HUES48 (cell line): ENCODE measurements at regions not wholly inside any gene's neighbourhood (a gene's known extent, or its start where the extent isn't known, plus 50 kb on each side); places are given as distances from the start of the nearest gene placed in this dataset.

Experiments used
- H3K27ac ChIP-seq: one replicate; pipeline ENCODE4 v1.7.0; 2013; ENCODE audit warnings: low read depth, low read length, inconsistent platforms
- H3K27me3 ChIP-seq: 2 replicates; pipeline ENCODE4 v1.6.1; 2013; ENCODE audit warnings: mild to moderate bottlenecking, low read length; ENCODE audit not compliant: control insufficient read depth, insufficient read depth
- H3K36me3 ChIP-seq: 2 replicates; pipeline ENCODE4 v1.6.1; 2013; ENCODE audit warnings: low read length; ENCODE audit not compliant: control insufficient read depth, insufficient read depth
- H3K4me1 ChIP-seq: 2 replicates; pipeline ENCODE4 v1.6.1; 2013; ENCODE audit warnings: mild to moderate bottlenecking, low read length; ENCODE audit not compliant: control insufficient read depth, insufficient read depth
- H3K4me3 ChIP-seq: 2 replicates; pipeline ENCODE4 v1.5.1; 2013; ENCODE audit warnings: mild to moderate bottlenecking, low read depth, low read length
- H3K9ac ChIP-seq: 2 replicates; pipeline ENCODE4 v1.6.1; 2013; ENCODE audit warnings: mild to moderate bottlenecking, low read depth, low read length, moderate library complexity
- H3K9me3 ChIP-seq: 2 replicates; pipeline ENCODE4 v1.6.1; 2013; ENCODE audit warnings: low read length; ENCODE audit not compliant: control insufficient read depth, insufficient read depth

DNA sequence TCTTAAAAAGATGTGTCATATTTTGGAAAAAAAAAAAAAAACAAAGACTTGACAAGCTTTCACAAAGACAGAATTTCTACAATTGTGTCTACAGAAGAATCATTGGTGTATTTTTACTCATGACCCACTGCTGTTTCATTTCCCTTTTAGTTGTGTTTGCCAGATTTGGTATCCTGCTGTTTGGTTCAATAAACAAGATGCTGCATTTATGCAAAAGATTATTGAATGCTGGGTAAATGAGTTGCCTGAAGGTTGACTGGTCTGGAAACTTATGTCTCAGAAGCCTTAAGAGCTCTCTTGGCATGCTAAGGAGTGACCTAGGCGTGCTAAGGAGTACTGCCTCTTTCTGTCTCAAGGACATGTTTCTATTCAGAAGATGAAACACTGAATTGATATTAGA is 64.9 kb upstream of the NPY2R start:
- H3K4me3 ChIP-seq, result no peak overlapping the region
- no peak overlapping the region for H3K9ac ChIP-seq
- no peaks in the 10 kb centered on the region for H3K4me1 ChIP-seq
- H3K27ac ChIP-seq, result no peak overlapping the region
- H3K27me3 ChIP-seq, result no peaks in the 10 kb centered on the region
- H3K36me3 ChIP-seq, result no peaks in the 10 kb centered on the region
- H3K9me3 ChIP-seq, result no peaks in the 10 kb centered on the region
